Upper lobe of left lung (tissue), 6 donors: ENCODE measurements at regions not wholly inside any gene's neighbourhood (a gene's known extent, or its start where the extent isn't known, plus 50 kb on each side); places are given as distances from the start of the nearest gene placed in this dataset.
A peak's percentile ranks its signal among the peaks of the same experiment; 100 is the strongest.

Source experiments
- ATAC-seq, 2 donors: fragments of 200-7000 bp; cut with Tn5 transposase; one replicate each; pipeline ENCODE4 v1.9.1; 2022; ENCODE audit warnings: mild to moderate bottlenecking in 2 of 2, moderate library complexity in 2 of 2; ENCODE audit not compliant: low FRiP score in 2 of 2
- DNase-seq, 2 donors: peaks; one replicate each; pipeline ENCODE4 v3.0.0-alpha.2; 2019 to 2020
- H3K27ac ChIP-seq, 4 donors: fragments of 200-600 bp; sonication (generic); one replicate each; pipeline ENCODE4 v1.5.1; 2016 to 2019
- H3K27me3 ChIP-seq, 4 donors: fragments of 200-600 bp; sonication (generic); one replicate each; pipeline ENCODE4 v1.5.1; 2017 to 2019
- H3K36me3 ChIP-seq, 4 donors: fragments of 200-600 bp; sonication (generic); one replicate each; pipeline ENCODE4 v1.5.1; 2016 to 2019
- H3K4me1 ChIP-seq, 4 donors: fragments of 200-600 bp; sonication (generic); one replicate each; pipeline ENCODE4 v1.5.1; 2018 to 2019
- H3K4me3 ChIP-seq, 4 donors: fragments of 200-600 bp; sonication (generic); one replicate each; pipeline ENCODE4 v1.5.1; 2017 to 2019; ENCODE audit warnings: mild to moderate bottlenecking in 2 of 4, moderate library complexity in 1 of 4
- H3K9me3 ChIP-seq, 4 donors: fragments of 200-600 bp; sonication (generic); one replicate each; pipeline ENCODE4 v1.5.1; 2018 to 2019
- EP300 ChIP-seq, 4 donors: sonication (generic); formaldehyde crosslinking; IDR thresholded peaks; one replicate each; pipeline ENCODE4 v1.5.1; 2017; ENCODE audit warnings: antibody characterized with exemption in 4 of 4, control low read depth in 2 of 4
- POLR2A ChIP-seq, 4 donors: fragments of 450-650 bp; IDR thresholded peaks; one replicate each; pipeline ENCODE4 v1.5.1; 2016 to 2017; ENCODE audit warnings: antibody characterized with exemption in 4 of 4, mild to moderate bottlenecking in 2 of 4
- POLR2AphosphoS5 ChIP-seq, 2 donors: sonication (generic); formaldehyde crosslinking; IDR thresholded peaks; one replicate each; pipeline ENCODE4 v1.5.1; 2017; ENCODE audit warnings: antibody characterized with exemption in 2 of 2
- WGBS, 2 donors: methylation state at CpG; one replicate each; pipeline ENCODE4 v1.1.5; 2017 to 2018; 5-methylcytosine and 5-hydroxymethylcytosine counted together
- TF ChIP-seq, protein P1 (sequence below), 6 experiments: fragments of 450-650 bp in 4 of 6; fragments of 200-600 bp in 2 of 6; sonication (generic) in 2 of 6; IDR thresholded peaks; one replicate each; pipeline ENCODE4 v1.5.1; 2016 to 2019; ENCODE audit warnings: antibody characterized with exemption in 6 of 6
- donor health status: DM: no; HTN: no; CAD: no; lungs with moderate emphysema.
- donor health status: DM: no; HTN: yes; CAD: no; lungs with severe emphysema.

- Histone ChIP-seq H3K36me3 (no peaks in the 10 kb centered on the region), H3K27me3 (no peaks in the 10 kb centered on the region), H3K27ac (no peak overlapping the region), H3K4me3 (no peak overlapping the region), H3K9me3 (peaks cover 0 to 3% (median 0%) of the 10 kb centered on the region in 4 donors), H3K4me1 (no peaks in the 10 kb centered on the region)
- DNase-seq (no peak), ATAC-seq (no peak)
- 45 to 47% methylated on average over 1 of the region's 1 CpG for WGBS, 2 donors
- no peak for TF ChIP-seq EP300 (IDR thresholded peaks at IDR 0.05)
- TF ChIP-seq POLR2AphosphoS5 (IDR thresholded peaks at IDR 0.05), result no peak
- TF ChIP-seq, protein P1, sequence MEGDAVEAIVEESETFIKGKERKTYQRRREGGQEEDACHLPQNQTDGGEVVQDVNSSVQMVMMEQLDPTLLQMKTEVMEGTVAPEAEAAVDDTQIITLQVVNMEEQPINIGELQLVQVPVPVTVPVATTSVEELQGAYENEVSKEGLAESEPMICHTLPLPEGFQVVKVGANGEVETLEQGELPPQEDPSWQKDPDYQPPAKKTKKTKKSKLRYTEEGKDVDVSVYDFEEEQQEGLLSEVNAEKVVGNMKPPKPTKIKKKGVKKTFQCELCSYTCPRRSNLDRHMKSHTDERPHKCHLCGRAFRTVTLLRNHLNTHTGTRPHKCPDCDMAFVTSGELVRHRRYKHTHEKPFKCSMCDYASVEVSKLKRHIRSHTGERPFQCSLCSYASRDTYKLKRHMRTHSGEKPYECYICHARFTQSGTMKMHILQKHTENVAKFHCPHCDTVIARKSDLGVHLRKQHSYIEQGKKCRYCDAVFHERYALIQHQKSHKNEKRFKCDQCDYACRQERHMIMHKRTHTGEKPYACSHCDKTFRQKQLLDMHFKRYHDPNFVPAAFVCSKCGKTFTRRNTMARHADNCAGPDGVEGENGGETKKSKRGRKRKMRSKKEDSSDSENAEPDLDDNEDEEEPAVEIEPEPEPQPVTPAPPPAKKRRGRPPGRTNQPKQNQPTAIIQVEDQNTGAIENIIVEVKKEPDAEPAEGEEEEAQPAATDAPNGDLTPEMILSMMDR (IDR thresholded peaks at IDR 0.05), result no peak
- TF ChIP-seq POLR2A (IDR thresholded peaks at IDR 0.05), result no peak
Measured at GRCh38 chr6:94367316-94367715, 948.0 kb upstream of the EPHA7 start.

DNA sequence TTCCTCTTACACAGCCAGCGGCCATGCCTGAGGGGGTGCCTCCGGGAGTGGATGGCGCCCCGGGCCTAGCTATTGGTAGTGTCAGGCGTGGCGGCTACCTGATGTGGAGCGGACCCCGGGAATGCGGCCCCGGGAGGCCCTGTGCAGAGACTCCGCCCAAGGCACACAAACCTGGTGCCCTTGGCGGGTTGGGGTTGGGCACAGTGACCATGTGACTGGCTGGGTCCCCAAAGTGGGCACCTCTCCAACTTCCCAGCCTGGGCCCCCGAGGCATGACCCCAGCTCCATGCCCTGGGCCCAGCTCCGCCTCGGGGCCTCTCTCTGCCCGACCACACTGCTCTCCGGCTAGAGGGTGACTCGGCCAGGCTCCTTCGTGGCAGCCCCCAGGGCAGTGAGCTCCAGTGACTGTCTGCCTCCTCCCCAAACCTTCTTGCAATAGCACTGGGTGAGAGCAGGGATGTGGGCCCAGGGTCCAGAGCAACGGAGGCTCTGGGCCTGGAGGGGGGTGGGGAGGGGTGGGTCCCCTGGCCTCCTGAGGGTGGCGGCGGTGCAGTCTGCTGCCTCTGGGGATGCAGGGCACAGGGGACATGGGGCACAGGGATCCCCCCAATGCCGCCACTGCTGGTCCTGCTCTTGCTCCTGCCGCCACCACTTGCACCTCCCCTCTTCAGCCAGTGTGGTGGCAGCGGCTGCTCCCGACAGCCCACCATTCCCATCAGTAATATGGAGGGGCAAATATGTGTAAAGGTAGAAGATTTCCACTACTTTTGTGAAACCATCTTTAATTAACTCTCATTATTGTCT is 942.9 kb upstream of the EPHA7 start:
- no peak overlapping the region for H3K4me3 ChIP-seq
- no peaks in the 10 kb centered on the region for H3K36me3 ChIP-seq
- no peaks in the 10 kb centered on the region for H3K27me3 ChIP-seq
- peak in 1 of 2 donors; percentile 61 for DNase-seq
- no peak overlapping the region for H3K27ac ChIP-seq
- peaks cover 0 to 6% (median 0%) of the 10 kb centered on the region in 4 donors for H3K9me3 ChIP-seq
- 93% methylated on average over 13 to 22 of the region's 26 CpGs for WGBS, 2 donors
- ATAC-seq, result peak; percentile 37 to 52
- no peak for TF ChIP-seq POLR2A (IDR thresholded peaks at IDR 0.05)
- no peak for TF ChIP-seq EP300 (IDR thresholded peaks at IDR 0.05)
- no peaks in the 10 kb centered on the region for H3K4me1 ChIP-seq

GRCh38 chr6:94361304-94362060 is 942.1 kb upstream of the EPHA7 start:
- TF ChIP-seq POLR2AphosphoS5 (IDR thresholded peaks at IDR 0.05) (no peak), EP300 (IDR thresholded peaks at IDR 0.05) (no peak), POLR2A (IDR thresholded peaks at IDR 0.05) (no peak)
- TF ChIP-seq, protein P1 (IDR thresholded peaks at IDR 0.05), result no peak
- WGBS, 2 donors, result 95 to 100% methylated on average over 1 to 4 of the region's 10 CpGs
- Histone ChIP-seq H3K27me3 (no peaks in the 10 kb centered on the region), H3K27ac (no peak overlapping the region), H3K4me1 (no peaks in the 10 kb centered on the region), H3K4me3 (no peak overlapping the region), H3K36me3 (no peaks in the 10 kb centered on the region), H3K9me3 (peaks cover 0 to 6% (median 0%) of the 10 kb centered on the region in 4 donors)
- ATAC-seq (peak; percentile 34 to 56), DNase-seq (peak in 1 of 2 donors; percentile 17)

- no peak for DNase-seq
- H3K27ac ChIP-seq, result no peak overlapping the region
- WGBS, 2 donors, result 56 to 60% methylated on average over 4 of the region's 4 CpGs
- TF ChIP-seq, protein P1 (IDR thresholded peaks at IDR 0.05), result no peak
- no peak for TF ChIP-seq POLR2A (IDR thresholded peaks at IDR 0.05)
- TF ChIP-seq EP300 (IDR thresholded peaks at IDR 0.05), result no peak
- no peak for TF ChIP-seq POLR2AphosphoS5 (IDR thresholded peaks at IDR 0.05)
- no peak overlapping the region for H3K4me3 ChIP-seq
- peaks cover 0 to 4% (median 0%) of the 10 kb centered on the region in 4 donors for H3K9me3 ChIP-seq
- H3K27me3 ChIP-seq, result no peaks in the 10 kb centered on the region
- no peaks in the 10 kb centered on the region for H3K4me1 ChIP-seq
- no peak for ATAC-seq
- H3K36me3 ChIP-seq, result no peaks in the 10 kb centered on the region
Measured at GRCh38 chr6:94357381-94357980, 938.1 kb upstream of the EPHA7 start.

DNA sequence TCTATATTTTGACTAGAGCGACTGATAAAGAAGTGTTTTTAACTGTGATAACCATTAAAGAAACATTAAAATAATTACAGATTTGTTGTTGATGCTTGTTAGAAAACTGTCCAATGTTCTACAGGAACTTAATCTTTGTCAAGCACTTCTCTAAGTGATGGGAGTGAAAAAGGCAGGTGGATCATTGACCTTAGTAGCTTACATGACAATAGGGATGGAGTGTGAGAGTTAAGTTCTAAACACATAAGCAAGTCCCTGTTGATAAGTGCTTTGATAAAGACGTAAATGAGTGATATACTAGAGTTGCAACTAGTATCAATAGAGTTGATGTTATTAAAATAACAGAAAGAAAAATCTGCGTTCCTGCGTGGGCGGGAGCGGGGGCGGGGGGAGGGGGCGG is 931.5 kb upstream of the EPHA7 start:
- no peaks in the 10 kb centered on the region for H3K36me3 ChIP-seq
- 62 to 73% methylated on average over 8 of the region's 8 CpGs for WGBS, 2 donors
- no peaks in the 10 kb centered on the region for H3K4me1 ChIP-seq
- H3K27me3 ChIP-seq, result no peaks in the 10 kb centered on the region
- H3K9me3 ChIP-seq, result no peaks in the 10 kb centered on the region
- no peak overlapping the region for H3K4me3 ChIP-seq
- TF ChIP-seq EP300 (IDR thresholded peaks at IDR 0.05), result no peak
- TF ChIP-seq POLR2A (IDR thresholded peaks at IDR 0.05), result no peak
- TF ChIP-seq, protein P1 (IDR thresholded peaks at IDR 0.05), result no peak
- TF ChIP-seq POLR2AphosphoS5 (IDR thresholded peaks at IDR 0.05), result no peak
- ATAC-seq (no peak), DNase-seq (no peak)
- H3K27ac ChIP-seq, result no peak overlapping the region
